ENCODE measurements at regions not wholly inside any gene's neighbourhood (a gene's known extent, or its start where the extent isn't known, plus 50 kb on each side); places are given as distances from the start of the nearest gene placed in this dataset.

DNA sequence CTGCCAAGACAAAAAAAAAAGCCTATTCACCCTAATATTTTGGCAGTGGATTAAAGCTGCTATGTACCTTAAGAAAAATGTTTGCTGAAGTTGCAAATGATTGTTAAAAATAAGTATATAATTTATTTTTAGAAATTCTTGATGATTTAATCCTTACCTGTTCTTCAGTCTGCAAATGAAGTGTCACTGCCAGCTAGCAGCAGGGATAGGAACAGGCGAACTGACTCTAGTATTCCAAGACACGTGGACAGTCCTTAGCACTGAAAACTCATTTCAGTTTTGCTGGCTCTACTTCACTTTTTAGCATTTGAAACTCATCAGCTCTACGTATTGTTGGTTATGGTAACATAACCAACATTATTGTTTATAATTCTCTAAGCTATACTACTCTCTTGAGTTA is 204.4 kb upstream of the ID4 start:
- TF ChIP-seq, protein P1, sequence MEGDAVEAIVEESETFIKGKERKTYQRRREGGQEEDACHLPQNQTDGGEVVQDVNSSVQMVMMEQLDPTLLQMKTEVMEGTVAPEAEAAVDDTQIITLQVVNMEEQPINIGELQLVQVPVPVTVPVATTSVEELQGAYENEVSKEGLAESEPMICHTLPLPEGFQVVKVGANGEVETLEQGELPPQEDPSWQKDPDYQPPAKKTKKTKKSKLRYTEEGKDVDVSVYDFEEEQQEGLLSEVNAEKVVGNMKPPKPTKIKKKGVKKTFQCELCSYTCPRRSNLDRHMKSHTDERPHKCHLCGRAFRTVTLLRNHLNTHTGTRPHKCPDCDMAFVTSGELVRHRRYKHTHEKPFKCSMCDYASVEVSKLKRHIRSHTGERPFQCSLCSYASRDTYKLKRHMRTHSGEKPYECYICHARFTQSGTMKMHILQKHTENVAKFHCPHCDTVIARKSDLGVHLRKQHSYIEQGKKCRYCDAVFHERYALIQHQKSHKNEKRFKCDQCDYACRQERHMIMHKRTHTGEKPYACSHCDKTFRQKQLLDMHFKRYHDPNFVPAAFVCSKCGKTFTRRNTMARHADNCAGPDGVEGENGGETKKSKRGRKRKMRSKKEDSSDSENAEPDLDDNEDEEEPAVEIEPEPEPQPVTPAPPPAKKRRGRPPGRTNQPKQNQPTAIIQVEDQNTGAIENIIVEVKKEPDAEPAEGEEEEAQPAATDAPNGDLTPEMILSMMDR (IDR thresholded peaks at IDR 0.05; ENCODE audit: insufficient read depth, low read length, poor library complexity, severe bottlenecking), result no peak
- TF ChIP-seq EZH2phosphoT487 (conservative IDR thresholded peaks at IDR 0.05; ENCODE audit: low read length), result no peak
